AG08395 (cell line): ENCODE measurements at regions not wholly inside any gene's neighbourhood (a gene's known extent, or its start where the extent isn't known, plus 50 kb on each side); places are given as distances from the start of the nearest gene placed in this dataset.
A peak's percentile ranks its signal among the peaks of the same experiment; 100 is the strongest.
"Not testable (repeated sequence)": the region's sequence is repeated elsewhere in the genome, so short reads cannot be mapped to it uniquely, and the experiment has no call there.

ENCODE experiments used
- DNase-seq: peaks from one replicate; pipeline ENCODE4 v3.0.0; 2012; ENCODE audit warnings: mixed read lengths, low spot score

DNA sequence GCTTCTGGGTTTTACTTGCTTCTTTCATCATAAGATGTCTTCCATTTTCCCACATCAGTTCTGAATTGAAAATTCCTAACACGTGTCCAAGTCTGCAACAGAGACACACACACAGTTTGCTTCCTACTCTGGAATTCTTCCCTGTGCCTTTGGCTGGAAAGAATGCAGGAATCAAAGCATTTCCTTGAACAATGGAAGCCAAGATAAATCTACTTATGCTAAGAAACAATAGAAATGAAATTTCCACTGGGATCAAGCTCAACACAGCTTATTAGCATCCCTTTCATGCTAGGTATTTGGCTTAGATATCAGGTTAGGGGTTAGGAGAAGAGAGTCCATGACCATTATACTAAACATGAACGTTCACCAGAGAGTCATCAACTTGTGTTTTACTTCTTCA is 101.1 kb upstream of the SCAF8 start:
- no peak for DNase-seq

DNA sequence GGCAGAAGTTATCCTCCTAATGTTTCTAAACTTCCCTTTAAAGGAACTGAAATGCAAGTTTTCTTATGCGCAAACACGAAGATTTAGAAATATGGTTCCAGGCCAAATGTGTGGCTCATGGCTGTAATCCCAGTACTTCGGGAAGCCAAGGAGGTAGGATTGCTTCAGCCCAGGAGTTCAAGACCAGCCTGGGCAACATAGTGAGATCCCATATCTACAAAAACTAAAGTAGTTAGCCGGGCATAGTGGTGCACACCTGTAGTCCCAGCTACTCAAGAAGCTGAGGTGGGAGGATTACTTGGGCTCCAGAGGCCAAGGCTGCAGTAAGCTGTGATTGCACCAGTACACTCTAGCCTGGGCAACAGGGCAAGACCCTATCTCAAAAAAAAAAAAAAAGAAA is 95.8 kb upstream of the SCAF8 start:
- DNase-seq = no peak

- DNase-seq = no peak
These were observed 94.8 kb upstream of the SCAF8 start for GRCh38 chr6:154638369-154638768.

DNA sequence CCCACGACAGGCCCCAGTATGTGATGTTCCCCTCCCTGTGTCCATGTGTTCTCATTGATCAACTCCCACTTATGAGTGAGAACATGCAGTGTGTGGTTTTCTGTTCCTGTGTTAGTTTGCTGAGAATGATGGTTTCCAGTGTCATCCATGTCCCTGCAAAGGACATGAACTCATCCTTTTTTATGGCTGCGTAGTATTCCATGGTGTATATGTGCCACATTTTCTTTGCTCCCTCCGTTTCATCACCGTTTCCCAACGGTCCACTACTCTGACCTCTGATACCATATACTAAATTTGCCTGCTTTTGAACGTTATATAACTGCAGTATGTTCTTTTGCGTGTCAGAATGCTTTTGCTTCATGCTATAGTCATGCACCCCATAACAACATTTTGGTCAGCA is 94.0 kb upstream of the SCAF8 start:
- not testable (repeated sequence) for DNase-seq

GRCh38 chr6:154648188-154648887 is 84.9 kb upstream of the SCAF8 start:
- DNase-seq = no peak

DNA sequence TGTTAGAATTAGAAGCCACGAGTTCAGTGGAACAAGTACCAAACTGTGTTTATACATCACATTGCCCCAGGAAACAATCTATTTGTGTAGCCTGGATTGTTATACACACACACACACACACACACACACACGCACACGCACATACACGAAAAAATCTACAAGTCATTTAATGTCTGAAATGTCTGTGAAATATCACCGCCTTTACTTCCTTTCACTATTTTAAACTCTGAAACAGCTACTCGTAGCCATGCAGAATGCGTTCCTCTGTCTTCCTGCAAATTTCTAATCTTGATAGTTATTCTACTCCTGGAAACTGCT is 84.4 kb upstream of the SCAF8 start:
- DNase-seq = no peak

DNA sequence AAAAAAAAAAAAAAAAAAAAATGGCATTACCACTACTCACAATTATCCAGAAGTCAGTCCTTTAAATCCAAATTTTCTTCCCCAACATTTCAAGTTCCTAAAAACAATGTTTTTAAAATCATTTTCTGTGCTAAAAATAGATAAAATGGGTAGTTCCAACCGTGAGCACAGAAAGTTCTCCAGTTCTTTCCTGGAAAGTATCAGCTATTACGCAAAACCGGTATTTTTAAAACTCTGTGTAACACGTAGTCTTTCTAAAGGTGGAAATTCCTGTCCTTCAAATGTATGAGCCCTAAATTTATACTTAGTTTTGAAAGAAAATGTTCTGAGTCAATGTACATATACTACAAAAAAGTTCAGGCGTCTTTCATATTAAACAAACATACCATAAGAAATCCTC is 83.5 kb upstream of the SCAF8 start:
- no peak for DNase-seq

DNA sequence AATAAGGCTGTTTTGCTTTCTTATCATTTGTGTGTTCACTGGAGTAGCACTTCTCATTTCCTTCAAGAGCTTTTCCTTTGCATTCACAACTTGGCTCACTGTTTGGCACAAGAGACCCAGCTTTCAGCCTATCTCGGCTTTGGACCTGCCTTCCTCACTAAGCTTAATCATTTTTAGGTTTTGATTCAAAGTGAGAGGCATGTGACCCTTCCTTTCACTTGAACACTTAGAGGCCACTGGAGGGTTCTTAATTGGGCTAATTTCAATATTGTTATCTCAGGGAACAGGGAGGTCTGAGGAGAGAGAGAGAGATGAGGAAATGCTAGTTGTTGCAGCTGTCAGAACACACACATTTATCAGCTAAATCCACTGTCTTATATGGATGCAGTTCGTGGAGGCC is 82.9 kb upstream of the SCAF8 start:
- DNase-seq = no peak

DNA sequence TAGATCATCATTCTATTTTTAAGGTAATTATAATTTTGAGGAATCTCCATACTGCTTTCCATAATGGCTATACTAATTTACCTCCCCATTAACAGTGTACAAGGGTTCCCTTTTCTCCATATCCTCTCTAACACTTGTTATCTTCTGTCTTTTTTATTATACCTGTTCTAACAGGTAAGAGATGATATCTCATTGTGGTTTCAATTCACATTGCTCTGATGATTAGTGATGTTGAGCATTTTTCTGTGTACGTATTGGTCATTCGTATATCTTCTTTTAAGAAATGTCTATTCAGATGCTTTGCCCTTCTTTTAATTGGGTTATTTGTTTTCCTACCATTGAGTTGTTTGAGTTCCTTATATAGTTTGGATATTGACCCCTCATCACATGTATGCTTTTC is 81.6 kb upstream of the SCAF8 start:
- DNase-seq = no peak

DNA sequence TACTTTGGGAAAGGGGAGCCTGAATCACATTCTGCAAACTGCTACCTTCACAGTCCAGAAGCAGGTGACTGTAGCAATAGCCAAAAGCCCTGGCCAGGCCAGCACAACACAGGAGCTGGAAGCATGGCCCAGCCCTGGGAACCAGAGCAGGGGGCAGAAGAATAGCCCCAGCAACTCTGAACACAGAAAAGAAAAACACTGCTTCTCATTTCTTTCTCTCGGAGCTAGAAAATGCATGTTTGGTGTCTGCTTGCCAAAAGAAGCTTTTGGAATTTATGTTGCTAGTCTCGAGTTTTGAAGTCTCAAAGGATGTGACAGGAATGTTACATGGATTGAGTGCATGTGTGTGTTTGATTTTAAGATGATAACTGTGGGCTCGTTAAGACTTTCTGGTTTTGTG is 79.8 kb upstream of the SCAF8 start:
- DNase-seq = peak; percentile 18

DNA sequence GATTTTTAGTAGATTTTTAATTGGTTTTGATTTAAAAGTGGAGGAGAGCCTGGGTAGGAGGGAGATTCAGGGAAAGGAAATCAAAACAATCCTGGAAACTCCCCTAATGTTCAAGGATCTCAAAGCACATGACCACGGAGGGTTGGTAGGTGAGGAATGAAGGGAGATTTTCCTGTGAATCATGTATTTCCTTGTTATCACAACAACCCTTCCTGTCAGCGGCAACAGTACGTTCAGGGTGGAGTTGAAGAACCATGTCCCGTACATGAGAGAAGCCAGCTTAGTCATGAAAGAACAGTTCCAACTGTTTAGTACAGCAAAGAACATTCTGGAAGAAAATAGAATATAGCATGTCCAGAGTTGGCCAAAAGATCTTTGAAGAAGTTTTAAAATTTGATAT is 79.4 kb upstream of the SCAF8 start:
- DNase-seq = peak; percentile 61

- no peak for DNase-seq
These were observed 76.6 kb upstream of the SCAF8 start for GRCh38 chr6:154656660-154657059.

DNA sequence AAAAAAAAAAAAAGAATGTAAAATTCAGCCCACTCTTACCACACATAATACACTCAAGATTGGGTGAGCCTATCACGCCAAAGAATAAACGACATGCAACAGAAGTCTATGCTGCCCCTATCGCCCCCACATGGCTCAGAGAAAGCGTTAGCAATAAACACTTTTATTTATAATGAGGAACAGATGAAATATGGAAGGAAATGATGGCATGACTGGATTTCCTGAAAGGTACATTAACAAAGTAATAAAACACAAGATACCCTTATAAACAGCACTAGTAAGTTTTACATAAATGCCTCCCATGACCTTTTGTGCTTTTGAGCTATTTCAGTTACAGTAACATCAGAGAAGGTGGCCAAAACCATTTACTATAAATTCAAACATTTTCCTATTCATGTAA is 71.4 kb upstream of the SCAF8 start:
- no peak for DNase-seq

DNA sequence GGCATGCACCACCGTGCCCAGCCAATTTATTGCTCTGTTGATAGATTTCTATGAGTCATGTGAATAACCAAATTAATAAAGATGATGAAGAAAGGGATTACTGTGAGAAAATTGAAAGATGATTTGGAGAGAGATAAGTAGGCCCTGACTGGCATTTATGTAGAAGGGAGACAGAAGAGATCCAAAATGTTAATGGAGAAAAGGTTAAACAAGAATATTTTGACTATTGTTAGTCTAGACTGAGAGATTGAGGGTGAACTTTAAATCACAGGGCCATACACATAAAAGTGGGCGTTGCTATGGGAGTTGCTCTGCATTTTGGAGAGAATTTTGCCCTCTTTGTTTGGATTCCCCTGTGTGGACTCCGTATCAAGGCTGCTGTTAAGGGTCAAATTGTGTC is 68.9 kb upstream of the SCAF8 start:
- DNase-seq = no peak

DNA sequence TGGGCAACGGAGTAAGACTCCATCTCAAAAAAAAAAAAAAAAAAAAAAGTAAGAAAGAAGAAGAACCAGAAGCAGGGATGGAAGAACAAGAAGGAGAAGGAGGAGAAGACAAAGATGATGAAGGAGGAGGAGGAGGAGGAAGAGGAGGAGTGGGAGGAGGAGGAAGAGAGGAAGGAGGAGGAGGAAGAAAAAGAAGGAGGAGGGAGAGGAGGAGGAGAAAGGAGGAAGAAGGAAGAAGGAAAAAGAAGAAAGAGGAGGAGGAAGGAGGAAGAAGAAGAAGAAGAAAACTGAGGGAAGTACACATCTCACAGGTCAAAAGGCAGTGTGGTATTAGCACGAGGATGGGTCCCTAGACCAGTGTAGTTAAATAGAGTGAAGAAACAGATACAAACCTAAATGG is 65.1 kb upstream of the SCAF8 start:
- DNase-seq = no peak

DNA sequence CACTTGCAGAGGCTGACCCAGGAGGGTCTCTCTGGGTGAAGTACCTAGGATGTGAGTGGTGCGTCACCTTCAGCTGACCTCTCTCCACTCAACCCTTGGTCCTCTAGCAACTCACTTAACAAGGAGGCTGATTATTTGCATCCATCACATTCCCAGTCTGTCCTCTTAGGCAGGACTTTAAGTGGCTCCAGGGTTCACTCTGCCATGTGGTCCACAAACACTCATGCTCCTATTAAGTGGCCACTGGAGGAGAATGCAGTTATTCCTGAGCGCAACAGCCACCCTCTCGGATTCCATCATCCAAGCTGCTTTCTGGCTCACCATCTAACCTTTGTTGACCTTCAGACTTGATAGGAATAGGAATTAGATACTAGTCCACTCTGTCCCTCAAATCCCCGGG is 61.1 kb upstream of the SCAF8 start:
- DNase-seq = no peak

DNA sequence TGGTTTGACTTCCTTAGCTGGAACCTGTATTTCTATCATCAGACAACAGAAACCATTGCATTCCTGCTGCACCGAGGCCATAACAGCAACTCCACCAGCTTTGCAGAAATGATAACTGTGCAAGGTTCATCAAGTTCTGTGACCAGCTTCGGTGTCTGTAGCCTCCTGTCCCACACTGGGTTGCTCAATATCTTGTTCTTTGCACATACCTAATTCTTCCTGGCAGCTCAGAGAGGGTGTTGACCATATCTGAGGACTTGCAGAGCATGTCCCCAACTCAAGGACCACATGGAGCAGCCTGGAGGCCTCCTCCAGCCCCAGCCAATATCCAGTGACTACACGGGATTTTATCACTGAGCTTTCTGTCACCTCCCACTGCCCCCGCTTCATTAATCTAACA is 59.3 kb upstream of the SCAF8 start:
- no peak for DNase-seq

DNA sequence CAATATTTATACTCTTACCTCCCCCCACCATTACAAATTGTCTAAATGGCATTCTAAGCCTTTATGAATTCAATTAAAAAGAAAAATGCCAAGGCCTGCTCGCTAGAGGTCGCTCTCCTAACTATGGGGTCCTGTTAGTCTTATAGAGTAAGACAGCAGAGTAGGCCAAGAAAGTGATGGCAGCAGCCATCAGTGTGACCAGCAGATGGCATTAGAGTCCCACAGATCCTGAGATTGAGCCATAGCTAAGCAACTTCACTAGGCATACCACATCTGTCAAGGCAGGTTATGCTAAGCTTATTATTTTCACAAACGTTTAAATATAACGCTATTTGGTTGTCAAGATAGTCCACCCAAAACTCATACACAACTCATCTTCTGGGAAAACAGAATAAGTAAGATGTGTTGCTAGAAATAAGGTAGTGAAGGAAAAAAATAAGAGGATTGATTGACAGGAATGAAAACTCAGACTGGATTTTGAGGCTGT is 57.6 kb upstream of the SCAF8 start:
- DNase-seq = peak; percentile 97

DNA sequence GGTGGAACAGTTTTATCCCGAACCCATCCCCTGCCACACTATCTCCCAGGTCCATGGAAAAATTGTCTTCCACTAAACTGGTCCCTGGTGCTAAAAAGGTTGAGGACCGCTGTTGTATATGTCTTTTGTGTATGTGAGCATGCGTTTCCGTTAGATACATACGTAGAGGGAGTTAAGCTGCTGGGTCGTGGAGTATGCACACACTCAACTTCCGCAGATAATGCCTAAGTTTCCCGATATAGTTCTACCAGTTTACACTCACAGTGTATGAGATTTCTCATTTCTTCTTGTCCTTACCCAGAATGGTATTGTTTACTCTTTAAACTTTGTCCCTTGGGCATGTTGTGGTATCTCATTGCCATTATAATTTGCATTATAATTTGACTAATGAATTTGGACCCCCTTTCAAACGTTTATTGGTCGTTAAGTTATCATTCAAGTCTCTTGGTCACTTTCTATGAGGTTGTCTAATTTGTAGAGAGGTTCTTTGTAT is 50.5 kb upstream of the SCAF8 start:
- no peak for DNase-seq
